BLaER1 (cell line): ENCODE measurements at regions not wholly inside any gene's neighbourhood (a gene's known extent, or its start where the extent isn't known, plus 50 kb on each side); places are given as distances from the start of the nearest gene placed in this dataset.

Experiments used
- H3K27ac ChIP-seq: shearing (Covaris generic); formaldehyde crosslinking; 2 replicates; pipeline ENCODE4 v1.8.1; 2022
- H3K27me3 ChIP-seq: shearing (Covaris generic); formaldehyde crosslinking; 2 replicates; pipeline ENCODE4 v1.8.1; 2022
- H3K36me3 ChIP-seq: shearing (Covaris generic); formaldehyde crosslinking; 2 replicates; pipeline ENCODE4 v1.8.1; 2022
- H3K4me1 ChIP-seq: shearing (Covaris generic); formaldehyde crosslinking; 2 replicates; pipeline ENCODE4 v1.8.1; 2022
- H3K4me2 ChIP-seq: shearing (Covaris generic); formaldehyde crosslinking; 2 replicates; pipeline ENCODE4 v1.8.1; 2022
- H3K4me3 ChIP-seq: shearing (Covaris generic); formaldehyde crosslinking; 2 replicates; pipeline ENCODE4 v1.8.1; 2022
- H3K9ac ChIP-seq: shearing (Covaris generic); formaldehyde crosslinking; 2 replicates; pipeline ENCODE4 v1.8.1; 2022
- H3K9me3 ChIP-seq: shearing (Covaris generic); formaldehyde crosslinking; 2 replicates; pipeline ENCODE4 v1.8.1; 2022
- H4K20me1 ChIP-seq: shearing (Covaris generic); formaldehyde crosslinking; 2 replicates; pipeline ENCODE4 v1.8.1; 2022
- Cebpa-rat ChIP-seq: shearing (Covaris generic); IDR thresholded peaks from 2 replicates; pipeline ENCODE4 v1.8.1; 2022

DNA sequence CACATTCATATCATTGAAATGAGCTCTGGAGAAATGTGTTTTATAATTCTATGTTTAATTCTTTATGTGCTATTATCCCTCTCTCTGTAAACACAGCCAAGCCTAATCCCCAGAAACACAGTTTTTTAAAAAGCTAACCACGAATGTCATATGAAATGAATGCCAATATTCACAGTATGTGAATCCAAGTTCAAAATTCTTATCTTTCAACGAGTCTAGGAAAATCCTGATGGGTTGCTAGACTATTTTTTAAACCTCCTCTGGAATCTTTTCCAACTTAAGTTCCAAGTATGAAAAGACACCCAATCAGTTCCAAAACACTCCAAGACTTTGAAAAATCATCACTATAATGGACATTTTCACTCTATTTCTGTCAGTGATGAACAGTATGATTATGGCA, 689.3 kb downstream of the HACE1 start:
- H3K4me2 ChIP-seq: no peak overlapping the region
- H4K20me1 ChIP-seq: no peaks in the 10 kb centered on the region
- no peaks in the 10 kb centered on the region for H3K27me3 ChIP-seq
- H3K9ac ChIP-seq: no peak overlapping the region
- 0 out of 2 replicates have a peak, but pooled peaks cover 5% of the 10 kb centered on the region for H3K4me1 ChIP-seq
- H3K4me3 ChIP-seq: no peak overlapping the region
- H3K9me3 ChIP-seq: 0 out of 2 replicates have a peak, but pooled peaks cover 12% of the 10 kb centered on the region
- TF ChIP-seq Cebpa-rat: no peak
- H3K36me3 ChIP-seq: no peaks in the 10 kb centered on the region
- no peak overlapping the region for H3K27ac ChIP-seq

DNA sequence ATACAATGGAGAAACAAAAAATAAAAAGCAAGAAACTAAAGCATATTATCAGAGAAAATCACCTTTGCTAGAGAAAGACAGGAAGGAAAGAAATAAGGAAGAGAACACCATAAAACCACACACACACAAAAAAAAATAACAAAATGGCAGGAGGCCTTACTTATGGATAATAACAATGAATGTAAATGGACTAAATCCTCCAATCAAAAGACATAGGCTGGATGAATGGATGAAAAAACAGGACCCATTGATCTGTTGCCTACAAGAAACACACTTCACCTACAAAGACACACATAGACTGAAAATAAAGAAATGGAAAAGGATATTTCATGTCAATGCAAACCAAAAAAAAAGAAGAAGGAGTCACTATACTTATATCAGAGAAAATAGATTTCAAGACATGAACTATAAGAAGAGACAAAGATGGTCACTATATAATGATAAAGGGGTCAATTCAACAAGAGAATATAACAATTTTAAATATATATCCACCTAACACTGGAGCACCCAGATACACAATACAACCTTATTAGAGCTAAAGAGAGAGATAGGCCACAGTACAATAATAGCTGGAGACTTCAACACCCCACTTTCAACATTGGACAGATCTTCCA, 693.6 kb downstream of the HACE1 start:
- H3K36me3 ChIP-seq: no peaks in the 10 kb centered on the region
- no peak overlapping the region for H3K27ac ChIP-seq
- TF ChIP-seq Cebpa-rat: no peak
- H3K4me3 ChIP-seq: no peak overlapping the region
- 0 out of 2 replicates have a peak, but pooled peaks cover 5% of the 10 kb centered on the region for H3K4me1 ChIP-seq
- H3K9ac ChIP-seq: no peak overlapping the region
- H4K20me1 ChIP-seq: no peaks in the 10 kb centered on the region
- H3K27me3 ChIP-seq: no peaks in the 10 kb centered on the region
- H3K9me3 ChIP-seq: peaks cover 12% of the 10 kb centered on the region; the same call in 1 of the 2 replicates
- H3K4me2 ChIP-seq: no peak overlapping the region

DNA sequence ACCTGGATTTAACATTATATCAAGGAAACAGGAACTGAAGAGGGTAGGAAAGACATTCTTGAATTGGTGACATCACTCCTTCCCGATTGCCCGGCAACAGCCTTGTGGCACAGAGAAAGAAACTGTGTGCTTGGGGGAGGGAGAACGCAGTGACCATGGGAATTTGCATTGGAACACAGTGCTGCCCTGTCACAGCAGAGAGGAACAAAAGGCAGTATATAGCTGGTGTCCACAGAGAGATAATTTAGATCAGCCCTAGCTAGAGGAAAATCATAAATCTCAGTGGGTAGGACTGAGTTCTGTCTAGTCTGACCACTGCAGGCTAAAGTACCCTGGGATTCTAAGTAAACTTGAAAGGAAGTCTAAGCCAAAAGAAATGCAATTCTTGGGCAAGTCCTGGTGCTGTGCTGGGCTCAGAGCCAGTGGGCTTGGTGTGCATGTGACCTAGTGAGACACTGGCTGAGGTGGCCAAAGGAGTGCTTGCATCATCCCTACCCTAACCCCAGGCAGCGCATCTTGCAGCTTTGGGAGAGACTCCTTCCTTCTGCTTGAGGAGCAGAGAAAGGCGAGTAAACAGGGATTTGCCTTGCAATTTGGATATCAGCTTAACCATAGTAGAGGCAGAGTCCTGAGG, 697.6 kb downstream of the HACE1 start:
- no peak overlapping the region for H3K4me3 ChIP-seq
- H3K27me3 ChIP-seq: no peaks in the 10 kb centered on the region
- no peak overlapping the region for H3K27ac ChIP-seq
- no peaks in the 10 kb centered on the region for H3K4me1 ChIP-seq
- H3K9ac ChIP-seq: no peak overlapping the region
- no peaks in the 10 kb centered on the region for H4K20me1 ChIP-seq
- peaks cover 12% of the 10 kb centered on the region; the same call in 1 of the 2 replicates for H3K9me3 ChIP-seq
- no peaks in the 10 kb centered on the region for H3K36me3 ChIP-seq
- no peak overlapping the region for H3K4me2 ChIP-seq
- no peak for TF ChIP-seq Cebpa-rat

- Histone ChIP-seq H3K9me3 (no peaks in the 10 kb centered on the region), H3K27ac (no peak overlapping the region), H3K4me2 (no peak overlapping the region), H3K4me1 (no peaks in the 10 kb centered on the region), H4K20me1 (no peaks in the 10 kb centered on the region), H3K9ac (no peak overlapping the region), H3K36me3 (no peaks in the 10 kb centered on the region), H3K27me3 (no peaks in the 10 kb centered on the region), H3K4me3 (no peak overlapping the region)
- TF ChIP-seq Cebpa-rat: no peak
Measured at GRCh38 chr6:104159045-104159618, 700.6 kb downstream of the HACE1 start.

GRCh38 chr6:104143757-104144156, 716.0 kb downstream of the HACE1 start:
- Histone ChIP-seq H3K9me3 (no peaks in the 10 kb centered on the region), H4K20me1 (no peaks in the 10 kb centered on the region), H3K4me1 (no peaks in the 10 kb centered on the region), H3K9ac (no peak overlapping the region), H3K27me3 (no peaks in the 10 kb centered on the region), H3K27ac (no peak overlapping the region), H3K4me2 (no peak overlapping the region), H3K36me3 (no peaks in the 10 kb centered on the region), H3K4me3 (no peak overlapping the region)
- no peak for TF ChIP-seq Cebpa-rat

GRCh38 chr6:104134876-104135275, 724.8 kb downstream of the HACE1 start:
- H3K9ac ChIP-seq: no peak overlapping the region
- no peaks in the 10 kb centered on the region for H3K36me3 ChIP-seq
- H3K4me3 ChIP-seq: no peak overlapping the region
- no peaks in the 10 kb centered on the region for H3K4me1 ChIP-seq
- H3K27me3 ChIP-seq: no peaks in the 10 kb centered on the region
- H3K4me2 ChIP-seq: no peak overlapping the region
- H4K20me1 ChIP-seq: no peaks in the 10 kb centered on the region
- no peaks in the 10 kb centered on the region for H3K9me3 ChIP-seq
- H3K27ac ChIP-seq: no peak overlapping the region
- no peak for TF ChIP-seq Cebpa-rat

DNA sequence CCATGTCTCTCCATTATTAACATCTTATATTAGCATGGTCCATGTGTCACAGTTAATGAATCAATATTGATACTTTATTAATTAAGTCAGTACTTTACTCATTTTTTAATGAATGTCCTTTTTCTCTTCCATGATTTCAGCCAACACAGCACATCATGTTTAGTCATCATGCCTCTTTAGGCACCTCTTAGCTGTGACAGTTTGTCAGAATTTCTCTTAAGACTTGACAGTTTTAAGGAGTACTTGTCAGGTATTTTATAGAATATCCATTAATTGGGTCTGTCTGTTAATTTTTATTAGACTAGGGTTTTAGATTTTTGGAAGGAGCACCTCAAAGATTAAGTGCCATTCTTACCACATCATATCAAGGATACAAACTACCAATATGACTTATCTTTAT, 729.4 kb downstream of the HACE1 start:
- Histone ChIP-seq H3K9me3 (no peaks in the 10 kb centered on the region), H3K4me1 (no peaks in the 10 kb centered on the region), H3K36me3 (no peaks in the 10 kb centered on the region), H3K4me3 (no peak overlapping the region), H3K9ac (no peak overlapping the region), H4K20me1 (no peaks in the 10 kb centered on the region), H3K4me2 (no peak overlapping the region), H3K27me3 (no peaks in the 10 kb centered on the region), H3K27ac (no peak overlapping the region)
- TF ChIP-seq Cebpa-rat: no peak

DNA sequence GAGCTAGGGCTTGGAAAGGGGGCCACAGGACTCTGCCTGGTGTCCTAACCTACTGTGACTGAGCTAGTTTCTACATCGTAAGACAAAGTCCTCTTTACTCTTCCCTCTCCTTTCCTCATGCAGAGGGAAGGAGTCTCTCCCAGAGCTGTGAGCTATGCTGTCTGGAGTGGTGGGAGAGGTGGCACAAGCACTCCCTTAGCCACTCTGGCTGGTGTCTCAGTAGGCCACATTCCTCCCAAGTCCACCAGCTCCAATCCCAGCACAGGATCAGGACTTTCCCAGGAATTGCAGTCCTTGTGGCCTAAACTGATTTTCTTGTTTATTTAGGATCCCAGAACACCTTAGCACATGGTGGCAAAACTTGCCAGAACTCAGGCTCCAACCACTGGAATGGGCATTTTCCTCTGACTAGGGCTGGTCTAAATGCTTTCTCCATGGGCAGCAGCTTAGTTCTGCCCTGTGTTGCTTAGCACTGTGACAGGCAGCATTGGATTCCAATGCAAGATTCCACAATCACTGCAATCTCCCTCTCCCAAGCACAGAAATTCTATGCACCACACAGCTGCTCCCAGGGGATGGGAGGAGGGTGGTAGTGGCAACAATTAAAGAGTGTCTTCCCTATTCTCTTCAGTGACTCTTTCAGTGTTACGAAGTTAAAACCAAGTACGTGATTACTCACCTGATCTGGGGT, 733.3 kb downstream of the HACE1 start:
- no peaks in the 10 kb centered on the region for H4K20me1 ChIP-seq
- no peaks in the 10 kb centered on the region for H3K36me3 ChIP-seq
- no peak overlapping the region for H3K4me3 ChIP-seq
- H3K27me3 ChIP-seq: no peaks in the 10 kb centered on the region
- H3K4me1 ChIP-seq: no peaks in the 10 kb centered on the region
- no peaks in the 10 kb centered on the region for H3K9me3 ChIP-seq
- H3K4me2 ChIP-seq: no peak overlapping the region
- no peak overlapping the region for H3K27ac ChIP-seq
- TF ChIP-seq Cebpa-rat: no peak
- no peak overlapping the region for H3K9ac ChIP-seq

DNA sequence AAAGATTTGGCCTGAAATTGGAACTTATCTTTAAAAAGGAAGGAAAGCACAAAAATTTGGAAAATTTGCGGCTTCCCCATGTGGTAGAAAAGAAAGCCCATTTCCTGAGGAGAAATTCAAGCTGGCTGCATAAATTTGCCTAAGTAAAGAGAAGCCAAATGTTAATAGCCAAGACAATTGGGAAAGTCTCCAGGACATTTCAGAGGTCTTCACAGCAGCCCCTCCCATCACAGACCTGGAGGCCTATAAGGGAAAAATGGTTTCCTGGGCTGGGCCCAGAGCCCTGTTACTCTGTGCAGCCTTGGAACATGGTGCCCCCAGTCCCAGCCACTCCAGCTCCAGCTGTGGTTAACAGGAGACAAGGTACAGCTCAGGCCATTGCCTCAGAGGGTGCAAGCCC, 736.5 kb downstream of the HACE1 start:
- no peak overlapping the region for H3K4me3 ChIP-seq
- H3K27me3 ChIP-seq: no peaks in the 10 kb centered on the region
- TF ChIP-seq Cebpa-rat: no peak
- H3K9me3 ChIP-seq: no peaks in the 10 kb centered on the region
- H3K9ac ChIP-seq: no peak overlapping the region
- no peak overlapping the region for H3K27ac ChIP-seq
- no peak overlapping the region for H3K4me2 ChIP-seq
- H3K36me3 ChIP-seq: no peaks in the 10 kb centered on the region
- no peaks in the 10 kb centered on the region for H4K20me1 ChIP-seq
- H3K4me1 ChIP-seq: no peaks in the 10 kb centered on the region

DNA sequence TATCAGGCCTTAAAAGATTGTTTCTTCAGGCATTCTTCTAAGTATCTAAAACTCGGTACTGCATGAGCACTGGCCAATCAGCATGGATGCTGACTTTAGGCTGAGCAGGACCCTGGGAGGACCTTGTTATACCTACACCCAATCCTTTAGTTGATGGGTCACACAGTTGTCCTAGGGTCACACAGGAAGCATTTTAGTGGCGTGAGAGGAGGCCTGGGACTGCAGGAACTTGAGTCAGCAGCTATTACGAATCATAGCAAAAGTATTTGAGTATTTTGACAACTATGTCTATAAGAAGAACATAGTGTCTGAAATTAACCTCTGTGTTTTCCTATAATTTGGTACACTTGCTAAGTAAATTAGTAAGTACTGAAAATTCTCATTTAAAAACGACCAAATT, 741.4 kb downstream of the HACE1 start:
- no peaks in the 10 kb centered on the region for H4K20me1 ChIP-seq
- TF ChIP-seq Cebpa-rat: no peak
- H3K27ac ChIP-seq: no peak overlapping the region

More for the DNA sequence above, 741.4 kb downstream of the HACE1 start:
- Histone ChIP-seq H3K4me3 (no peak overlapping the region), H3K9me3 (no peaks in the 10 kb centered on the region), H3K4me1 (no peaks in the 10 kb centered on the region), H3K27me3 (no peaks in the 10 kb centered on the region), H3K9ac (no peak overlapping the region), H3K36me3 (no peaks in the 10 kb centered on the region), H3K4me2 (no peak overlapping the region)
